ENCODE measurements at regions not wholly inside any gene's neighbourhood (a gene's known extent, or its start where the extent isn't known, plus 50 kb on each side); places are given as distances from the start of the nearest gene placed in this dataset.
"Not testable (repeated sequence)": the region's sequence is repeated elsewhere in the genome, so short reads cannot be mapped to it uniquely, and the experiment has no call there.

- DNase-seq (ENCODE audit: low spot score), result no peak
- Mint-ChIP-seq H3K9me3 (peaks cover under 1% of the 10 kb centered on the region; the same call in 1 of the 2 replicates), H3K4me1 (no peaks in the 10 kb centered on the region), H3K27me3 (ENCODE audit: low read depth) (no peaks in the 10 kb centered on the region), H3K36me3 (no peaks in the 10 kb centered on the region), H3K27ac (no peak overlapping the region), H3K4me3 (no peak overlapping the region)
- 0 out of 2 replicates have a peak, but pooled peaks have one; percentile 22 for ATAC-seq
- TF ChIP-seq ZNF423 (CRISPR knock-in tag; IDR thresholded peaks at IDR 0.05) (peak; percentile 41; the same call in 1 of the 2 replicates), IRF2 (CRISPR knock-in tag; IDR thresholded peaks at IDR 0.05; ENCODE audit: borderline replicate concordance, low read depth) (no peak), RELA (CRISPR knock-in tag; IDR thresholded peaks at IDR 0.05; ENCODE audit: borderline replicate concordance) (no peak), FOXK1 (CRISPR knock-in tag; IDR thresholded peaks at IDR 0.05) (no peak), ERG (CRISPR knock-in tag; IDR thresholded peaks at IDR 0.05) (no peak), NFATC4 (CRISPR knock-in tag; IDR thresholded peaks at IDR 0.05) (no peak), RORB (CRISPR knock-in tag; IDR thresholded peaks at IDR 0.05) (no peak), E2F1 (CRISPR knock-in tag; IDR thresholded peaks at IDR 0.05) (no peak)
- CTCF ChIA-PET, result no interaction called here
- POLR2A ChIA-PET, result interaction anchor here (0.8 kb wide), 1 partner anchor 254 kb away, joined by 3 read pairs; no protein-coding TSS in a partner anchor
Observed at GRCh38 chr2:21234464-21235120, 110.8 kb downstream of the TDRD15 start.

- H3K4me1 Mint-ChIP-seq; H3K36me3 Mint-ChIP-seq; ATAC-seq; H3K4me3 Mint-ChIP-seq; H3K27me3 Mint-ChIP-seq (ENCODE audit: low read depth); H3K27ac Mint-ChIP-seq; POLR2A ChIA-PET; CTCF ChIA-PET; DNase-seq (ENCODE audit: low spot score): not testable (repeated sequence)
- H3K9me3 Mint-ChIP-seq, result peaks cover 20% of the 10 kb centered on the region
Observed at GRCh38 chr2:21239749-21240148, 116.0 kb downstream of the TDRD15 start.

- Mint-ChIP-seq H3K9me3 (peaks cover 20% of the 10 kb centered on the region), H3K27me3 (ENCODE audit: low read depth) (no peaks in the 10 kb centered on the region), H3K27ac (no peak overlapping the region), H3K4me1 (no peaks in the 10 kb centered on the region), H3K36me3 (peaks cover 7% of the 10 kb centered on the region; the same call in 1 of the 2 replicates), H3K4me3 (no peak overlapping the region)
- CTCF ChIA-PET, result no interaction called here
- ATAC-seq, result no peak
- POLR2A ChIA-PET, result no interaction called here
- no peak for DNase-seq (ENCODE audit: low spot score)
- no peak for TF ChIP-seq HMGXB4 (CRISPR knock-in tag; IDR thresholded peaks at IDR 0.05)
- TF ChIP-seq HMGA2 (CRISPR knock-in tag; IDR thresholded peaks at IDR 0.05), result no peak
- no peak for TF ChIP-seq CBFB (CRISPR knock-in tag; IDR thresholded peaks at IDR 0.05; ENCODE audit: low read depth)
- TF ChIP-seq CTCF (IDR thresholded peaks at IDR 0.05), result no peak
- TF ChIP-seq ZNF416 (CRISPR knock-in tag; IDR thresholded peaks at IDR 0.05), result no peak
- no peak for TF ChIP-seq E2F1 (CRISPR knock-in tag; IDR thresholded peaks at IDR 0.05)
- no peak for TF ChIP-seq ZSCAN18 (CRISPR knock-in tag; IDR thresholded peaks at IDR 0.05)
- TF ChIP-seq ZNF396 (CRISPR knock-in tag; IDR thresholded peaks at IDR 0.05; ENCODE audit: borderline replicate concordance), result no peak
- no peak for TF ChIP-seq OVOL2 (CRISPR knock-in tag; IDR thresholded peaks at IDR 0.05; ENCODE audit: borderline replicate concordance)
- no peak for TF ChIP-seq ATF6 (CRISPR knock-in tag; IDR thresholded peaks at IDR 0.05)
Observed at GRCh38 chr2:21244161-21244560, 120.4 kb downstream of the TDRD15 start.

Measured in WTC11 (cell line).